SK-N-SH (cell line): ENCODE measurements at regions not wholly inside any gene's neighbourhood (a gene's known extent, or its start where the extent isn't known, plus 50 kb on each side); places are given as distances from the start of the nearest gene placed in this dataset.

Experiments used
- CTCF ChIA-PET: fragments of 300-600, 350-600 bp; formaldehyde crosslinking; extraction: SDS; loops from one replicate; lab custom pipeline; 2021; lab: Yijun Ruan, JAX
- POLR2A ChIA-PET: fragments of 350-600 bp; sonication (Branson Sonifier 250); formaldehyde crosslinking; extraction: SDS; loops from one replicate; lab custom pipeline; 2020; ENCODE audit warnings: antibody characterized with exemption, inconsistent platforms; lab: Yijun Ruan, JAX
- DNase-seq: peaks from one replicate; pipeline ENCODE4 v3.0.0; 2012
- H2AFZ ChIP-seq: fragments of 200-600 bp; sonication (generic); 2 replicates; pipeline ENCODE4 v1.8.1; 2016; ENCODE audit warnings: antibody characterized with exemption, mild to moderate bottlenecking, low read depth
- H3F3A ChIP-seq: fragments of 200-600 bp; sonication (generic); replicated peaks from 2 replicates; pipeline ENCODE3; 2016; ENCODE audit warnings: antibody characterized with exemption, mild to moderate bottlenecking; ENCODE audit not compliant: insufficient read depth
- H3K27ac ChIP-seq, 2 experiments: fragments of 200-500 bp in 1 of 2; fragments of 200-600 bp in 1 of 2; sonication (Bioruptor generic) in 1 of 2; sonication (generic), shearing (Covaris generic) in 1 of 2; 2 replicates each; pipeline versions ENCODE4 v1.5.1 to v1.6.1; 2014 to 2016; ENCODE audit warnings: low read depth in 2 of 2, inconsistent platforms in 1 of 2, low read length in 1 of 2, mild to moderate bottlenecking in 1 of 2, mixed read lengths in 1 of 2
- H3K27me3 ChIP-seq: fragments of 200-600 bp; sonication (generic), shearing (Covaris generic); 2 replicates; pipeline ENCODE4 v1.6.1; 2016; ENCODE audit warnings: mixed run types; ENCODE audit not compliant: insufficient read depth
- H3K36me3 ChIP-seq, 2 experiments: fragments of 200-500 bp in 1 of 2; fragments of 200-600 bp in 1 of 2; sonication (Bioruptor generic) in 1 of 2; sonication (generic) in 1 of 2; replicated peaks in 1 of 2; 2 replicates each; pipeline versions ENCODE3 to v1.5.1; 2014 to 2016; ENCODE audit warnings: low read length in 1 of 2, mild to moderate bottlenecking in 1 of 2; ENCODE audit not compliant: insufficient read depth in 2 of 2, control insufficient read depth in 1 of 2
- H3K4me1 ChIP-seq, 2 experiments: fragments of 200-500 bp in 1 of 2; fragments of 200-600 bp in 1 of 2; sonication (Bioruptor generic) in 1 of 2; sonication (generic), shearing (Covaris generic) in 1 of 2; 2 replicates each; pipeline versions ENCODE4 v1.5.1 to v1.6.1; 2014 to 2016; ENCODE audit warnings: low read depth in 1 of 2, low read length in 1 of 2, mixed run types in 1 of 2; ENCODE audit not compliant: insufficient read depth in 2 of 2, control insufficient read depth in 1 of 2
- H3K4me2 ChIP-seq: fragments of 200-600 bp; sonication (generic), shearing (Covaris generic); 2 replicates; pipeline ENCODE4 v1.6.1; 2017; ENCODE audit warnings: mixed run types
- H3K4me3 ChIP-seq, 2 experiments: fragments of 200-500 bp in 1 of 2; fragments of 200-600 bp in 1 of 2; sonication (Bioruptor generic) in 1 of 2; sonication (generic), shearing (Covaris generic) in 1 of 2; 2 replicates each; pipeline versions ENCODE4 v1.5.1 to v1.8.1; 2014 to 2016; ENCODE audit warnings: low read depth in 2 of 2, inconsistent platforms in 1 of 2, low read length in 1 of 2, mild to moderate bottlenecking in 1 of 2, mixed read lengths in 1 of 2, moderate library complexity in 1 of 2
- H3K79me2 ChIP-seq: fragments of 200-600 bp; sonication (generic); 2 replicates; pipeline ENCODE4 v1.8.1; 2017; ENCODE audit warnings: mild to moderate bottlenecking; ENCODE audit not compliant: insufficient read depth
- H3K9ac ChIP-seq: fragments of 200-600 bp; sonication (generic); 2 replicates; pipeline ENCODE4 v1.6.1; 2017; ENCODE audit warnings: mixed run types
- H3K9me2 ChIP-seq: fragments of 200-600 bp; sonication (generic); 2 replicates; pipeline ENCODE4 v1.6.1; 2017; ENCODE audit warnings: mixed run types
- H3K9me3 ChIP-seq: fragments of 200-600 bp; sonication (generic); 2 replicates; pipeline ENCODE4 v1.6.1; 2017; ENCODE audit warnings: mixed run types, mild to moderate bottlenecking, moderate library complexity
- H4K20me1 ChIP-seq: fragments of 200-600 bp; sonication (generic); 2 replicates; pipeline ENCODE4 v1.6.1; 2017; ENCODE audit warnings: mild to moderate bottlenecking, mixed run types; ENCODE audit not compliant: insufficient read depth
- CHD2 ChIP-seq: fragments of 150-350 bp; IDR thresholded peaks from 2 replicates; pipeline ENCODE4 v1.6.1; 2018; ENCODE audit warnings: low read length; ENCODE audit not compliant: partially characterized antibody
- ELF1 ChIP-seq: IDR thresholded peaks from 2 replicates; pipeline ENCODE4 v1.4.0; 2012
- EP300 ChIP-seq, 2 experiments: IDR thresholded peaks; 2 replicates each; pipeline versions ENCODE4 v1.4.0 to v1.6.1; 2012; ENCODE audit warnings: borderline replicate concordance in 1 of 2, low read depth in 1 of 2, low read length in 1 of 2
- FOSL2 ChIP-seq: IDR thresholded peaks from 2 replicates; pipeline ENCODE4 v1.4.0; 2012; ENCODE audit warnings: low read depth, mild to moderate bottlenecking, moderate library complexity, borderline replicate concordance
- FOXM1 ChIP-seq: IDR thresholded peaks from 2 replicates; pipeline ENCODE4 v1.4.0; 2012; ENCODE audit warnings: low read depth, mild to moderate bottlenecking
- GABPA ChIP-seq: IDR thresholded peaks from 2 replicates; pipeline ENCODE4 v1.4.0; 2012; ENCODE audit warnings: low read depth, mild to moderate bottlenecking
- JUND ChIP-seq: IDR thresholded peaks from 2 replicates; pipeline ENCODE4 v1.4.0; 2012
- NFIC ChIP-seq: IDR thresholded peaks from 2 replicates; pipeline ENCODE4 v1.4.0; 2012; ENCODE audit warnings: borderline replicate concordance
- RAD21 ChIP-seq: IDR thresholded peaks from 2 replicates; pipeline ENCODE4 v1.6.1; 2012; ENCODE audit warnings: mild to moderate bottlenecking, low read length
- RCOR1 ChIP-seq: fragments of 150-350 bp; IDR thresholded peaks from 2 replicates; pipeline ENCODE4 v1.6.1; 2017; ENCODE audit warnings: antibody characterized with exemption, low read length
- RXRA ChIP-seq: IDR thresholded peaks from 2 replicates; pipeline ENCODE4 v1.4.0; 2012; ENCODE audit warnings: low read depth, mild to moderate bottlenecking, borderline replicate concordance
- SIN3A ChIP-seq: IDR thresholded peaks from 2 replicates; pipeline ENCODE4 v1.6.1; 2012; ENCODE audit warnings: low read depth, mild to moderate bottlenecking, low read length, moderate library complexity, borderline replicate concordance
- TEAD4 ChIP-seq: IDR thresholded peaks from 2 replicates; pipeline ENCODE4 v1.4.0; 2012; ENCODE audit warnings: mild to moderate bottlenecking, borderline replicate concordance; ENCODE audit not compliant: insufficient read depth
- WGBS: methylation state at CpG from one replicate; pipeline ENCODE4 v1.1.6; 2017; ENCODE audit warnings: low lambda C conversion rate; 5-methylcytosine and 5-hydroxymethylcytosine counted together
- TF ChIP-seq, protein P1 (sequence below): IDR thresholded peaks from 2 replicates; pipeline ENCODE4 v1.4.0; 2012; ENCODE audit warnings: low read depth
- TF ChIP-seq, protein P2 (sequence below): IDR thresholded peaks from 2 replicates; pipeline ENCODE4 v1.4.0; 2012; ENCODE audit warnings: low read depth, borderline replicate concordance
- TF ChIP-seq, protein P3 (sequence below): IDR thresholded peaks from 2 replicates; pipeline ENCODE4 v1.4.0; 2012; ENCODE audit warnings: low read depth, borderline replicate concordance
- TF ChIP-seq, protein P4 (sequence below): fragments of 150-350 bp; IDR thresholded peaks from 2 replicates; pipeline ENCODE4 v1.6.1; 2016; ENCODE audit warnings: mild to moderate bottlenecking, low read depth, low read length
- TF ChIP-seq, protein P5 (sequence below): fragments of 200-600 bp; sonication (generic); IDR thresholded peaks from 2 replicates; pipeline ENCODE4 v1.6.1; 2017; ENCODE audit warnings: antibody characterized with exemption, mild to moderate bottlenecking, moderate library complexity
- TF ChIP-seq, protein P6 (sequence below): IDR thresholded peaks from 2 replicates; pipeline ENCODE4; 2012

DNA sequence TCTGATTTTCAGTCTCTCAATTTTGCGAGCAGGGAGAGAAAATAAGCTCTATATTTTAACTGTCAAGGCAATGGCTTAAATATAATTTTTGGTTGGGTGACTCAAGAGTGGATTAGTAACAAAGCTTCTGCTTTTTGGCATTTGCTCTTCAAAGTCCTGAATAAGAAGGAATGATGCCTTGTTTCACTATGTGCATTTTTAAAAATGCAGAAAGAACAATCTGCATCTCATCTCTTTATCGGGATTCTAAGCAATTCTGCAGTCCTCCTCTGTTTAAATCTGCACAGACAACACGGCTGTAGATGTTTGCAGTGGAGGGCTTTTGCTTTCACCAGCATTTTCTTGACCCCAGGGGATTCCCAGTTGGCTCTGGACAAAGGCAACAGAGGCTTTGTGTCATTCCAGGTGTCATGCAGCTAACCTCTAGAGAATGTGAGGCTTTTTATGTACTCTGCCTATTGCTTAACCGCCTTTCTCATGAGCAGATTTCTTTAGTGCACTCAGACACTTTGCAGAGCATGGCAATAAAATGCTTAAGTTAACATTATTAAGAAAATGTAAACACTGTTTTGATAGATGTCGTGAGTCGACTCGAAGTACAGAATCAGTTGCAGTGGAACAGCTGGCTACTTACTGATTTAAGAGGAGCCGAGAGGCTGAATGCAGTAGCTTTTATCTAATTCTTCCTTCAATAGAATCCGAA, 783.2 kb upstream of the NEGR1 start:
- WGBS = 11% methylated on average over 9 of the region's 9 CpGs
- H3K36me3 ChIP-seq = no peaks in the 10 kb centered on the region
- H3K9me3 ChIP-seq = no peaks in the 10 kb centered on the region
- ChIA-PET CTCF (interaction anchor here (1.3 kb wide), 1 partner anchor 442 kb away, joined by 3 read pairs; no protein-coding TSS in a partner anchor), POLR2A (no interaction called here)
- TF ChIP-seq RCOR1 = no peak
- TF ChIP-seq RAD21 = no peak
- TF ChIP-seq, protein P1, sequence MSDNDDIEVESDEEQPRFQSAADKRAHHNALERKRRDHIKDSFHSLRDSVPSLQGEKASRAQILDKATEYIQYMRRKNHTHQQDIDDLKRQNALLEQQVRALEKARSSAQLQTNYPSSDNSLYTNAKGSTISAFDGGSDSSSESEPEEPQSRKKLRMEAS = no peak
- no peak for TF ChIP-seq RXRA
- TF ChIP-seq CHD2 = no peak
- TF ChIP-seq NFIC = no peak
- H3K27me3 ChIP-seq = no peaks in the 10 kb centered on the region
- no peak overlapping the region for H3K4me3 ChIP-seq
- H3K27ac ChIP-seq = no peak overlapping the region
- peaks cover 0 to 3% of the 10 kb centered on the region in 2 experiments; a peak in 1 of 4 replicates for H3K4me1 ChIP-seq
- no peaks in the 10 kb centered on the region for H3F3A ChIP-seq
- H3K9me2 ChIP-seq = no peaks in the 10 kb centered on the region
- H2AFZ ChIP-seq = no peak overlapping the region
- no peak overlapping the region for H3K9ac ChIP-seq
- DNase-seq = peak; percentile 1
- H3K79me2 ChIP-seq = no peaks in the 10 kb centered on the region
- H4K20me1 ChIP-seq = no peaks in the 10 kb centered on the region
- H3K4me2 ChIP-seq = no peak overlapping the region

DNA sequence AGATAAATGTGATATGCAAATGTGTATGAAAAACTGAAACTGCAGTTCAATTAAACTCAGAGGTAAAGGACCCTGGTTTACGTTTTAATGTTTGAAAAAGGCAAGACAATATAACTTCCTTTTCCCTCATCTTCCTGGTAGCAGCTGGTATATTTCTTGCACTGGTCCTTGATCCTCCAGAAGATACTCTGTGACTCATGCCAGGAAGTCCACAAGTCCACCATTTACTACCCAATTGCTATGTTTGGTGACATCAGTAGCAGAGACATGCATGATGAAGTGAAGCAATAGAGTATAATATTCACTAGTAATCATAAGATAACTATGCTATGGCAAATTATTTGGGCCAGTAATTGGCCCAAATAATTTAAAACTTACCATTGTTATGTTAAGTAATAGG, 774.5 kb upstream of the NEGR1 start:
- no peak overlapping the region for H3K9ac ChIP-seq
- H3K9me3 ChIP-seq = no peaks in the 10 kb centered on the region
- CTCF ChIA-PET = no interaction called here
- no peak overlapping the region for H2AFZ ChIP-seq
- H3K4me1 ChIP-seq = no peaks in the 10 kb centered on the region
- TF ChIP-seq CHD2 (no peak), SIN3A (no peak), FOSL2 (no peak), RCOR1 (no peak), RXRA (no peak), RAD21 (no peak), TEAD4 (no peak), EP300 (IDR thresholded peaks at IDR 0.05; ENCODE audit: borderline replicate concordance in 1 of 2, low read depth in 1 of 2, low read length in 1 of 2) (no peak), GABPA (no peak), NFIC (no peak), JUND (no peak), FOXM1 (no peak), ELF1 (no peak)
- TF ChIP-seq, protein P2, sequence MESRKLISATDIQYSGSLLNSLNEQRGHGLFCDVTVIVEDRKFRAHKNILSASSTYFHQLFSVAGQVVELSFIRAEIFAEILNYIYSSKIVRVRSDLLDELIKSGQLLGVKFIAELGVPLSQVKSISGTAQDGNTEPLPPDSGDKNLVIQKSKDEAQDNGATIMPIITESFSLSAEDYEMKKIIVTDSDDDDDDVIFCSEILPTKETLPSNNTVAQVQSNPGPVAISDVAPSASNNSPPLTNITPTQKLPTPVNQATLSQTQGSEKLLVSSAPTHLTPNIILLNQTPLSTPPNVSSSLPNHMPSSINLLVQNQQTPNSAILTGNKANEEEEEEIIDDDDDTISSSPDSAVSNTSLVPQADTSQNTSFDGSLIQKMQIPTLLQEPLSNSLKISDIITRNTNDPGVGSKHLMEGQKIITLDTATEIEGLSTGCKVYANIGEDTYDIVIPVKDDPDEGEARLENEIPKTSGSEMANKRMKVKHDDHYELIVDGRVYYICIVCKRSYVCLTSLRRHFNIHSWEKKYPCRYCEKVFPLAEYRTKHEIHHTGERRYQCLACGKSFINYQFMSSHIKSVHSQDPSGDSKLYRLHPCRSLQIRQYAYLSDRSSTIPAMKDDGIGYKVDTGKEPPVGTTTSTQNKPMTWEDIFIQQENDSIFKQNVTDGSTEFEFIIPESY = no peak
- TF ChIP-seq, protein P3, sequence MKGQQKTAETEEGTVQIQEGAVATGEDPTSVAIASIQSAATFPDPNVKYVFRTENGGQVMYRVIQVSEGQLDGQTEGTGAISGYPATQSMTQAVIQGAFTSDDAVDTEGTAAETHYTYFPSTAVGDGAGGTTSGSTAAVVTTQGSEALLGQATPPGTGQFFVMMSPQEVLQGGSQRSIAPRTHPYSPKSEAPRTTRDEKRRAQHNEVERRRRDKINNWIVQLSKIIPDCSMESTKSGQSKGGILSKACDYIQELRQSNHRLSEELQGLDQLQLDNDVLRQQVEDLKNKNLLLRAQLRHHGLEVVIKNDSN = no peak
- TF ChIP-seq, protein P4, sequence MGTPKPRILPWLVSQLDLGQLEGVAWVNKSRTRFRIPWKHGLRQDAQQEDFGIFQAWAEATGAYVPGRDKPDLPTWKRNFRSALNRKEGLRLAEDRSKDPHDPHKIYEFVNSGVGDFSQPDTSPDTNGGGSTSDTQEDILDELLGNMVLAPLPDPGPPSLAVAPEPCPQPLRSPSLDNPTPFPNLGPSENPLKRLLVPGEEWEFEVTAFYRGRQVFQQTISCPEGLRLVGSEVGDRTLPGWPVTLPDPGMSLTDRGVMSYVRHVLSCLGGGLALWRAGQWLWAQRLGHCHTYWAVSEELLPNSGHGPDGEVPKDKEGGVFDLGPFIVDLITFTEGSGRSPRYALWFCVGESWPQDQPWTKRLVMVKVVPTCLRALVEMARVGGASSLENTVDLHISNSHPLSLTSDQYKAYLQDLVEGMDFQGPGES = no peak
- TF ChIP-seq, protein P5, sequence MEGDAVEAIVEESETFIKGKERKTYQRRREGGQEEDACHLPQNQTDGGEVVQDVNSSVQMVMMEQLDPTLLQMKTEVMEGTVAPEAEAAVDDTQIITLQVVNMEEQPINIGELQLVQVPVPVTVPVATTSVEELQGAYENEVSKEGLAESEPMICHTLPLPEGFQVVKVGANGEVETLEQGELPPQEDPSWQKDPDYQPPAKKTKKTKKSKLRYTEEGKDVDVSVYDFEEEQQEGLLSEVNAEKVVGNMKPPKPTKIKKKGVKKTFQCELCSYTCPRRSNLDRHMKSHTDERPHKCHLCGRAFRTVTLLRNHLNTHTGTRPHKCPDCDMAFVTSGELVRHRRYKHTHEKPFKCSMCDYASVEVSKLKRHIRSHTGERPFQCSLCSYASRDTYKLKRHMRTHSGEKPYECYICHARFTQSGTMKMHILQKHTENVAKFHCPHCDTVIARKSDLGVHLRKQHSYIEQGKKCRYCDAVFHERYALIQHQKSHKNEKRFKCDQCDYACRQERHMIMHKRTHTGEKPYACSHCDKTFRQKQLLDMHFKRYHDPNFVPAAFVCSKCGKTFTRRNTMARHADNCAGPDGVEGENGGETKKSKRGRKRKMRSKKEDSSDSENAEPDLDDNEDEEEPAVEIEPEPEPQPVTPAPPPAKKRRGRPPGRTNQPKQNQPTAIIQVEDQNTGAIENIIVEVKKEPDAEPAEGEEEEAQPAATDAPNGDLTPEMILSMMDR = no peak
- TF ChIP-seq, protein P6, sequence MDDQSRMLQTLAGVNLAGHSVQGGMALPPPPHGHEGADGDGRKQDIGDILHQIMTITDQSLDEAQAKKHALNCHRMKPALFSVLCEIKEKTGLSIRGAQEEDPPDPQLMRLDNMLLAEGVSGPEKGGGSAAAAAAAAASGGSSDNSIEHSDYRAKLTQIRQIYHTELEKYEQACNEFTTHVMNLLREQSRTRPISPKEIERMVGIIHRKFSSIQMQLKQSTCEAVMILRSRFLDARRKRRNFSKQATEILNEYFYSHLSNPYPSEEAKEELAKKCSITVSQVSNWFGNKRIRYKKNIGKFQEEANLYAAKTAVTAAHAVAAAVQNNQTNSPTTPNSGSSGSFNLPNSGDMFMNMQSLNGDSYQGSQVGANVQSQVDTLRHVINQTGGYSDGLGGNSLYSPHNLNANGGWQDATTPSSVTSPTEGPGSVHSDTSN = no peak
- TF ChIP-seq, all 33 proteins: peak for 0
- Histone ChIP-seq H3K36me3 (no peaks in the 10 kb centered on the region), H3K79me2 (no peaks in the 10 kb centered on the region), H3K4me2 (no peak overlapping the region), H3K27me3 (no peaks in the 10 kb centered on the region), H4K20me1 (no peaks in the 10 kb centered on the region), H3K27ac (no peak overlapping the region), H3K9me2 (no peaks in the 10 kb centered on the region), H3K4me3 (no peak overlapping the region), H3F3A (no peaks in the 10 kb centered on the region)
- WGBS = 7% methylated on average over 1 of the region's 1 CpG
- no peak for DNase-seq
- POLR2A ChIA-PET = no interaction called here
